Activated gamma-delta T cell treated with Interleukin-2 at 50 U/mL for 16 hours (primary cell): ENCODE measurements at regions not wholly inside any gene's neighbourhood (a gene's known extent, or its start where the extent isn't known, plus 50 kb on each side); places are given as distances from the start of the nearest gene placed in this dataset.

ENCODE experiments used
- DNase-seq: peaks from one replicate; pipeline ENCODE4 v3.0.0-alpha.2; 2020

- no peak for DNase-seq
Measured at GRCh38 chr6:44533421-44533820, 145.9 kb downstream of the CDC5L start.

- no peak for DNase-seq
Measured at GRCh38 chr6:44534291-44534690, 146.8 kb downstream of the CDC5L start.

DNA sequence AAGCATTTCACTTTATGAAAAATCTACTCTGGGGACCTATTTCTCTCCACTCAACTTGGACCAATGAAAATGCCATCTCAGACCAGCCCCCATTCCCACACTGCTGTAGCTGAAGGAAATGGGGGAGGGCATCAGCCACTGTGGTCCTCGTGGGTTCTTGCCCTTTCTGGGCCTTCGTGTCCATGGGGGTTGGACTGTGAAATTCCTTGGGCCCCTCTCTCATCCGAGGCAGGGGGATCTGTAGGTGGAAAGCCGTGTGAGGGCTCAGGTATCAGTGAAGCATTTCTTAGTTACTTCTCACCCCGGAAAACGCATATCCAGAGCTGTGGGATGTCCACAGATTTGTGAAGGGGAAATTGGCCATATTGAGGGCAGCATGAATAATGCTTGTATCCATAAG lies 147.9 kb downstream of the CDC5L start:
- no peak for DNase-seq

DNA sequence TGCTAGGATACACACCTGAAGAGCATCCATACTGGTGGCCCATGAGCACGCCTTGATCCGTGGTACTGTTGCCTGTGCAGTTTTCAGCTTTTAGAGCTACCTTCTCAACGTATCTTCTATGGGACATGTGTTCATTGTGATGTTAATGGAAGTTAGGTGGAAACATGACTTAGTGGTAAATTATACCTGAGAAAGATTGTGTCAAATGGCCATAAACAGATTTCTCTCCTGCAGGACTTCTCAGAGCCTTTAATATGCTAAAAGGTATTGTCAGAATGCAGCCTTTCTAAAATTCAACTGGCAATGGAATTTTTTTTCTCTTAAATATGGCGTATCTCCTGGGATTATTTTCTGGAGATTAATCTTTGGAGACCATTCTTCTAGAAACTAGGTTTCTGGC lies 148.5 kb downstream of the CDC5L start:
- DNase-seq = no peak

GRCh38 chr6:44537306-44538049 lies 150.0 kb downstream of the CDC5L start:
- DNase-seq = no peak

DNA sequence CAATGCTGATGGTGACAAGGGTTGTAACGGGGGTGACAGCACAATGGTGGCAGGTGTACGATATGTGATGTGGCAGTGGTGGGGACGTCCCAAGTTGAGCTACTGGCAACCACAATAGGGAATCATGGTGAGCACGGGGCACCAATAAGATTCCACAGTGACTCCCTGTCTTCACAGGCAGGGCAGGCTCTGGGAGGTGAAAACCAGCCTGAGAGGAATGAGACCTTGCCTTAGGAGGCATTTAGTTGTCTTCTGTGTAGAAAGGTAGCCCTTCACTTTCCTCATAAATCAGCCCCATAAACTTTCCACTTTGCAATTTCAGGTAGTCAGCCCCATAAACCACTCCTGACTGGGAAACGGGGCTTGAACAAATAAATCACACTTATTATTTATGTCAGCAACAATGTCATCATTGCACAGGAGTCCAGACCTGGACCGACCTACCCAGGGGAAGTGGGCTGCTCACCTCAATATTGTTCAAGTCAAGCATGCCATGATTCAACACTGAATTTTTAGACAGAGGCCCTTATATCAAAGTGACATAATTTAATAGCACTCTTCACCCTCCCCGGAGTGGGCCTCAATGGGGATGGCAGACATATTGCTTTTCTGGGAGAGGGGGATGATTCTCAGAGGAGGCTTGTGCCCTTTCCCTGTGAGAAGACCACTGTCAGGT lies 150.8 kb downstream of the CDC5L start:
- DNase-seq = no peak

- DNase-seq = no peak
Measured at GRCh38 chr6:44538807-44539201, 151.3 kb downstream of the CDC5L start.

DNA sequence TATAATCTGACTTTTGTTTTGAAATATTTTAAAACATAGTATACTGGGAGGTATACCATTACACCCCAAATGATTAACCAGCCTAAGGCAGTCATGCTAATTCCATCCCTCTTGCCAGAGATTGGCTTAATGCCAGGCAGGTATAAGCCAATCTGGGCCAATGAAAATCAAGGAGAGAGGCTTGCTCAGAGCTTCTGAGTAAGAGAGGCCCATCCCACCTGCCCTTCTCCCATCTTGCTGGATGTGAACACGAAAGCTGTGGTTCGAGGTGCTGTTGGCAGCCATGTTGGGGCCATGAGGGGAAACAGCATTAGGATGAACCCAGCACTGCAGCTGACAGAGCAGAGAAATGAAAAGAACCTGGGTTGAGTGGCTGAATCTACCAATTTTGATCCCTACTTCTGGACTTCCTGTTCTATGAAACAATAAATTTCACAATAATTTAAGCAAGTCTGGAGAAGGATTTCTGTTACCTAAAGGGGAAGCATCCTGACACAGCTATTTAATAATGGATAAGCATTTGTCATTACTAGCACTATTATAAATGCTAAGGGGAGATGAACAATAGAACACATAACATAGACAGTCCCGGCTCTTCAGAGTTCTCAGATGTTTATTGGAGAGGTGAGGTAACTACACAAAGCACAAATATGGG lies 152.3 kb downstream of the CDC5L start:
- DNase-seq = no peak

GRCh38 chr6:44540881-44541280 lies 153.4 kb downstream of the CDC5L start:
- no peak for DNase-seq

- no peak for DNase-seq
Measured at GRCh38 chr6:44542401-44543116, 155.1 kb downstream of the CDC5L start.

DNA sequence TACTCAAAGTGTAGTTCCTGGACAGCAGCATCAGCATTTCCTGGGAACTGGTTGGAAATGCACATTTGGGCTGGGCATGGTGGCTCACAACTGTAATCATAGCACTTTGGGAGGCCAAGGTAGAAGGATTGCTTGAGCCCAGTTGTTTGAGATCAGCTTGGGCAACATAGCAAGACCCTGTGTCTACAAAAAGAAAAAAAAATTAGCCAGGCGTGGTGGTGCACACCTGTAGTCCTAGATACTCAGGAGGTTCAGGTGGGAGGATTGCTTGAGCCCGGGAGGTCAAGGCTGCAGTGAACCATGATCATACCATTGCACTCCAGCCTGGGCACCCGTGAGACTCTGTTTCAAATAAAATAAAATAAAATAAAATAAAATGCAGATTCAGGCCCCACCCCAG lies 156.2 kb downstream of the CDC5L start:
- no peak for DNase-seq

GRCh38 chr6:44545224-44545623 lies 157.7 kb downstream of the CDC5L start:
- DNase-seq = no peak

DNA sequence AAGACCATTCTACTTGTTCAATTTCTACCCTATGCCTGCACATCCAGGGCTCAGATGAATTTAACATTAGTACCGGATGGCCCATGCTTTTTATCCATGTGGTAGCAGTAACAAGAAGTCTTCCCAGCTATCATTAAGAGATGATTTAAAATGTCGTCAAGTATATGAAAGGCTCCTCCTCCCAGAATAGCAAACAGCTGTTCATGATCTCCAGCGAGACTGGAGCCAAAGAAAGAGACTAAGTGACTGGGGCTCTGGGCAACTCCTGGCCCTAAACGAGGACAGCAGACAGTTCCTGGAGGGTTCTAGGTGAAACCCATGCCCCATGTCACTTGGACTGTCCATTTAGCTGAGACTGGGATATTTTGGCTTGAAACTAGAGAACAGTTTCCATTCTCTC lies 160.8 kb downstream of the CDC5L start:
- no peak for DNase-seq

DNA sequence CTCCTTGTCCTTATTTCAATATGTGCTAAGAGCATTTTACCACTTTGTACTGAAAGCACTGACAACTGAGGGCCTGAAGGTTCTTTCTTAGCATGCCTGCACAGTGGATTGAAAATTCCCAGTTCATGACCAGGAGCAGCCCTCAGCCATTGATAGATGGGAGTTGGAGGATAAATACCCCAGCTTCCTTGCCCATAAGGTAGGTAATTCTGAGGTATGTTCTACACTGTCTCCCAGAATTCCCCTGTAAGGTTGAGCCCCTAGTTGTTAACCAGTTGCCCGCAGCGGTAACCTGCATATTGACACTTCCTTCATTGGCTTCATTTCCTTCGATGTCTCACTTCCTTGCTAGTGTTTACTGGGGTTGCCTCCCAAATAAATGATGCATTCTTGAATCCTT lies 162.0 kb downstream of the CDC5L start:
- no peak for DNase-seq

DNA sequence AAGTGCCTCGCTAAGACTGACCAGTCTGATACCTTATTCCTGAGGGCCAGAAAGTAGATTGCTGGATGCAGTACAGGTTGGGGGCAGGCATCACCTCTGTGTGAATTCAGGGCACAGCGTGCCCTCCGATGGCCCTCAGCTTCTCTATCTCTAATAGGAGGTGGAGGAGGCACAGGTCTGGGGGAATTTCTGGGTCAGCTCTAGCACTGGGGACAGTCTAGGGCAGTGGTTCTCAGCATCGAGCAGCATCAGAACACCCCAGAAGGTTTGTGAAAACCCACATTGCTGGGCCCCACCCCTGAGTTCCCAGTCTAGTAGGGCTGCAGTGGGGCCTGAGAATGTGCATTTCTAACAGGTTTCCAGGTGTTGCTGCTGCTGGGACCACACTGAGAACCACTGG lies 166.7 kb downstream of the CDC5L start:
- DNase-seq = no peak

DNA sequence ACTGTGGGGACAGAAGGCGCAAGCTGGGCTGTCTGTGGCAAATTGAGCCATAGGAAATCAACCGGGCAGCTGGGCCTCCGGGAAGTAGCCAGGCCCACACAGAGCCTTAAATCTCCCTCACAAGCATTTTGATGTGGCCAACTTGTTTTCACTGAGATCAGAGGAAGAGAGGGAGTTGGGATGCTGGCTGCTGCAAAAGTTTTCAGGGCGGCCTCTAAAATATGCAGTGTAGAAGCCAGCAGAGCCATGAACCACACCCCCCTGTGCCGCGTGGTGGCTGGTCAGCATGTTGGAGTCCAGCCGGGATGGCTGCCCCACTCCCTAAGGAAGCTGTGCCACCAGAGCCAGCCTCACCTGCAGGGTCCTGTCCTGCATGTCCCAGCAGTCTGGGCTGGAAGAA lies 167.4 kb downstream of the CDC5L start:
- DNase-seq = no peak

- DNase-seq = no peak
Measured at GRCh38 chr6:44556046-44556445, 168.5 kb downstream of the CDC5L start.

DNA sequence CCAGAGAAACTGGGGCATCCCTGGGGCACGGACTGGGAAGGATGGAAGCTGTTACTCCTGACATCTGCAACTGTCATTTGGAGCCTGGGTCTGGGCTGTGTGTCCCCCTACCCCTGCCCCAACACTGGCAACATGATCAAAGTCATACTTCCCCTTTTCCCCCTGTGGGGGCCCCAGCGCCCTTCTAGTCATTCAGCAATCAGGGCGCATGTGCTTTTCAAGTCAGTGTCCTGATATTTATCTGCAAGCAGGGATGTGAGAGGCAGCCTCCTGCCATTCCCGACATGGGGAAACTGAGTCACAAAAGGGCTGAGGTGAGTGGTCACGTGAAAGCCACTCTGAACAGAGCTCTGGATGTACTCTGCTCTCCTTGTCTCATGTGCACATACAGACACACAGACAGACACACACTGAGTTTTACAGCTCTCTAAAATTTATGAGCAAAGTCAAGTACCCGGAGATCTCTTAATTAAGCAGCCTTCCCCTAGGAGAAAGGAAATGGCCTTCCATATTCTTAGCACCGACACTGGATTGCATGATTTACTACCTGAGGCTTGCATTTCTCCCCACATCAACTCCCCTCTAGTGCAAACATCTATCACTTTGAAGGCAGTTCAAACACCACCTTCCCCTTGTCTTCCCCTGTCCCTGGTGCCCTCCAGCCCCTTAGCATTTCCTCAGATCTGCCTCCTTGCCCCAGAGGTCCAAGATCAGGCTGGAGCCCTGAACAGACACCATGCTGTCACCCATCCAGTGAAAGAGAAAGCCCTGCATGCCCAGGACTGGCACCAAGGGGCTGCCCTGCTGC lies 170.7 kb downstream of the CDC5L start:
- DNase-seq = no peak

DNA sequence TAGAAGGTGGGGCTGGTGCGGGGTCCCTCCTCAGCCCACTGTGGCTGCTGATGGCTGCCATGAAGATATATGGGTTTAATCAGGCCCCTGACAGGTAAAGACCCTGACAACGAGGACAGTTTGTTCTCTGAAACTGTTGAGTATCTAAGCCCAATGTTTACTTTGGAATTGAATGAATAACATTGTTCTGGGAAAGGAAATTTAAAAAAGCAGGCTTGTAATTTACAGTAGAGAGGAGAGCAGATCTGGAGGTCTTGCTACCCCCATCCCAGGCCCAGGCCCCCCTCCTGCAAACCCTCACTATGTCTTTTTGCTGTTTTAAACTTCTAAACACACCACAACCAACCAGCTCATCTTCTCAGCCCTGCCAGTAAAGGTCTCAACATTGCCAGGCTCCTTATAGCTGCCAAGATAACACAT lies 171.3 kb downstream of the CDC5L start:
- DNase-seq = no peak

- no peak for DNase-seq
Measured at GRCh38 chr6:44559486-44560270, 172.2 kb downstream of the CDC5L start.

DNA sequence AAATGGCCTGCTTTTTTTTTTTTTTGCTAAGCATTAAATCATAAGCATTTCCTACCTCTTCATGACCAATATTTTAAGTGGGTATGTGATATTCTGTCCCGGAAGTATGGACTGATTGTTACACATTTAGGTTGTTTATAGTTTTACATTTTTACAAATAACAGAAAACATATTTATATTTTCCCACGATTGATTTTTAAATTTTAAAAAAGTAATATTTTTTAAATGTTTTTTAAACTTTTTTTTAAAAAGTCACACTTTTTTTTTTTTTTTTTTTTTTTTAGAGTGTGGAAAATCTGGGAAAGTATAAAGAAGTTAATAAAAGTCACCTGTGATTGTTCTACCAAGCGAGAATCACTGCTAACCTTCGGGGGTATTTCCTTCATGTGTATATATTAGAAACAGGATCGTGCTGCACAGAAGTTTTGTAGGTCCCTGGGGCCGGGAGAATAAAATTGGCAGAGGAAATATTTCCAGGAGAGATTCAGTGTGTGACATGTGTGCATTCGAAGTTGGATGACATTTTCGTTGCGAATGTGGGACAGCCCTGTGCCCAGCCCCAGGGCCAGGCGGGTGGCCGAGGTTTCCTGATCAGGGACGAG lies 173.1 kb downstream of the CDC5L start:
- no peak for DNase-seq
